Dermis blood vessel endothelial cell (primary cell): ENCODE measurements at regions not wholly inside any gene's neighbourhood (a gene's known extent, or its start where the extent isn't known, plus 50 kb on each side); places are given as distances from the start of the nearest gene placed in this dataset.
A peak's percentile ranks its signal among the peaks of the same experiment; 100 is the strongest.
"Not testable (repeated sequence)": the region's sequence is repeated elsewhere in the genome, so short reads cannot be mapped to it uniquely, and the experiment has no call there.

Experiments used
- DNase-seq: peaks from one replicate; pipeline ENCODE4 v3.0.0; 2010

GRCh38 chr5:145562931-145563330, 272.2 kb downstream of the PRELID2 start:
- DNase-seq, result no peak

- DNase-seq, result no peak
These were observed 276.9 kb downstream of the PRELID2 start for GRCh38 chr5:145558288-145558687.

- no peak for DNase-seq
These were observed 277.8 kb downstream of the PRELID2 start for GRCh38 chr5:145557345-145557744.

GRCh38 chr5:145554399-145554798, 280.7 kb downstream of the PRELID2 start:
- peak; percentile 61 for DNase-seq

GRCh38 chr5:145553177-145553576, 282.0 kb downstream of the PRELID2 start:
- no peak for DNase-seq

GRCh38 chr5:145551714-145552113, 283.4 kb downstream of the PRELID2 start:
- no peak for DNase-seq

- no peak for DNase-seq
These were observed 287.0 kb downstream of the PRELID2 start for GRCh38 chr5:145548097-145548496.

GRCh38 chr5:145544401-145544800, 290.7 kb downstream of the PRELID2 start:
- DNase-seq, result no peak

GRCh38 chr5:145543968-145544367, 291.2 kb downstream of the PRELID2 start:
- DNase-seq, result no peak

GRCh38 chr5:145540375-145540774, 294.8 kb downstream of the PRELID2 start:
- no peak for DNase-seq

GRCh38 chr5:145539201-145539600, 295.9 kb downstream of the PRELID2 start:
- DNase-seq, result no peak

- no peak for DNase-seq
These were observed 299.0 kb downstream of the PRELID2 start for GRCh38 chr5:145536133-145536532.

- peak; percentile 96 for DNase-seq
These were observed 304.0 kb downstream of the PRELID2 start for GRCh38 chr5:145531038-145531734.

GRCh38 chr5:145521523-145521922, 313.6 kb downstream of the PRELID2 start:
- DNase-seq, result no peak

- no peak for DNase-seq
These were observed 314.1 kb downstream of the PRELID2 start for GRCh38 chr5:145521066-145521465.

GRCh38 chr5:145520335-145520734, 314.8 kb downstream of the PRELID2 start:
- peak; percentile 18 for DNase-seq

GRCh38 chr5:145517588-145517987, 317.6 kb downstream of the PRELID2 start:
- DNase-seq, result not testable (repeated sequence)

GRCh38 chr5:145511351-145511750, 323.8 kb downstream of the PRELID2 start:
- no peak for DNase-seq

GRCh38 chr5:145510769-145511168, 324.4 kb downstream of the PRELID2 start:
- DNase-seq, result no peak

GRCh38 chr5:145510324-145510723, 324.8 kb downstream of the PRELID2 start:
- no peak for DNase-seq

GRCh38 chr5:145509336-145510136, 325.6 kb downstream of the PRELID2 start:
- DNase-seq, result peak; percentile 13

GRCh38 chr5:145506185-145506850, 328.8 kb downstream of the PRELID2 start:
- DNase-seq, result no peak

GRCh38 chr5:145502906-145503305, 332.2 kb downstream of the PRELID2 start:
- no peak for DNase-seq

GRCh38 chr5:145500710-145501109, 334.4 kb downstream of the PRELID2 start:
- DNase-seq, result no peak
